Stimulated activated CD8-positive, alpha-beta memory T cell treated with anti-CD3 and anti-CD28 coated beads, Interleukin-4, amount 100 ng/mL, for 48 hours (primary cell): ENCODE measurements at regions not wholly inside any gene's neighbourhood (a gene's known extent, or its start where the extent isn't known, plus 50 kb on each side); places are given as distances from the start of the nearest gene placed in this dataset.

Source experiments
- DNase-seq: peaks from one replicate; pipeline ENCODE4 v3.0.0-alpha.2; 2020

GRCh38 chr1:8267307-8267706 is 50.6 kb upstream of the SLC45A1 start:
- DNase-seq = no peak

DNA sequence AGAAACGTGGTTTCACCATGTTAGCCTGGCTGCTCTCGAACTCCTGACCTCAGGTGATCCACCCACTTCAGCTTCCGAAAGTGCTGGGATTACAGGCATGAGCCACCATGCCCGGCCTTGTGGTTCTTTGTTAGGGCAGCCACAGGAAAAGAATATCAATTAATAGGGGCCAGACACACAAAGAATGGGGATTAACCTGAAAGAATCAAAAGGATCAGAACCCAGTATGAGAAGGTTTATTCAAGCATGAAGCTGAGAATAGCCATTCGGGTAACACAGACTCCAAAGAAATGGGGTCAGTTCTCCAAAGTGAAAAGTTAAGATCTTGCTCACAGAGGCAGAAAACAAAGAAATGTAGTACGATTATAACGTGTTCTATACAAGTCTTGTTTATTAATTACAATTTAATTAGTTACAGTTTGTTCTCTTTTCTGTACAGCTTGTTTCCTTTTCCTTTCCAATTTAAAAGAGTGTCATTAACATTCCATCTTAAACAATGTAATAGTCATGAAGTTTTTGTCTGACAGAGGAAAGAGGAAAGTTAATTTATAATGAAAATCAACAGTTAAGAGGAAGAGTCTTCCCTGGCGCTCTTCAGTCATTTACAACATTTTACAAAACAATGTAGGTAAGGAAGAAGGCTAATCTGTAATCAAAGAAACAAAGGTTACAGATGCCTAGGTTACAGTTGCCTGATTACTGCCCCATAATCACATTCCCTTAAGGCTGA is 51.3 kb upstream of the SLC45A1 start:
- no peak for DNase-seq

DNA sequence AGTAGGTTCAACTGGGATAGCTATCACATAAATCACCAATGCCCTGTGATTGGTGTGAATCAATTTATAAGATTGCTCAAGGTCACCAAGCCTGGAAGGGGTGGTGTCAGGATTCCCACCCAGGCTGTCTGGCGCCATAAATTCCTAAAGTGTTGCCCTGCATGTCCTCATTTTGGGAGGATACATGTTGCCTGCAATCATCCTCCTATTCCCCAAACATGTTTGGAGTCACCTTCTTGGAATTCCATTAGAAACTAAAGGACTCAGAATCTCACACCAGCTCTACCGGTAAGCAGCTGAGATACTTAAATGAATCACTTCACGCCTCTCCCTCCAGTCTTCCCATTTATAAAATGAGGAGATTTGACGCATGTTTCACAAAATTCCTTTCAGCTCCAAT is 54.1 kb upstream of the SLC45A1 start:
- no peak for DNase-seq

GRCh38 chr1:8261398-8261762 is 56.5 kb upstream of the SLC45A1 start:
- DNase-seq = no peak

DNA sequence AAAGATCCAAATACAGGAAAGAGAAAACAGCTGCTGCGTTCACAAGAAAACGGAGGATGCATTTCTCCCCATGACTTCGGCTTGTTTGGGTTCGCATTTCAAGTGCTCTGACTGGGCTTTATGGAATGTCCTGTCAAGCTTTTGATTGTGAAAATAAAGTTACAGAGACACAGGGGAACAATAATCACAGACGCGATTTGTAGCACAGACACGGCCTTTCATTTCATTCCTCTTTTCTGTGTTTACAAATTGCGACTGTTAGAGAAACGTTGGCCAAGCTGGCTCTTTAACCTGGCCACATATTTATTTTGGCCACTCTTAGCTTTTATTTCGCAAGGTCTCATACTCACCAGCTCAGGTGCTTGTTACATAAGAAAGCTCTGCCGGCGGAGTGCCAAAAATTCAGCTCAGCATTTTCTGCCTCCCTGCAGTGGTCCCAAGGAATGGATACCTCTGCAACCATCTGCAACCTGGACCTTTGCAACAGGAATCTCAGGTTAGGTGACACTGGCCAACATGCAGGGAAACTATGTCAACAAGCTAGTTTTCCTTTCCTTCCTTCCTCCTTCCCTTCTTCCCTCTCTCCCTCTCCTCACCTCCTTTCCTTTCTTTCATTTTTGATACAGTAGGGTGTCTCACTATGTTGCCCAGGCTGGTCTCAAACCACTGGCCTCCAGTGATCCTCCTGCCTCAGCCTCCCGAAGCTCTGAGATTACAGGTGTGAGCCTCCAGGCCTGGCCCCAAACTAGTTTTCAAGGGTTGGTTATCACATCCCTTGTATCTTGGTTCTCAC is 58.2 kb upstream of the SLC45A1 start:
- no peak for DNase-seq

DNA sequence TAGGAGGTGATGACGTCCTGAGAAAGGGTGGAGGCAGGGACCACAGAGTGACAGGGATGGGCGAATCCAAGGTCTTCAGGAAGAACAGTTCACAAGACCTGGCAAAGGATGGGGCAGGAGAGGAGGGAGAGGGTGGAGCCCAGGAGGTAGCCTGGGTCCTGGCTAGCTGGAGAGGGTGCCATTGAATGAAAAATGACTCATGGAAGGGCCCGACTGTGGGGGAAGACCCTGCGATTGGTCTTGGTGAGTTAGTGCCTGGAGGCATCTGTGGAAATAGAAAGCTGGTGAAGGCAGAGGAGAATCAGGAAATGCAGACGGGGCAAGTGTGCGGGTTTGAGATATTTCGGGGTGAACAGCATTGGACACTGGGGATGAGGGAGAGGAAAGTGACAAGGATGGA is 60.3 kb upstream of the SLC45A1 start:
- no peak for DNase-seq

DNA sequence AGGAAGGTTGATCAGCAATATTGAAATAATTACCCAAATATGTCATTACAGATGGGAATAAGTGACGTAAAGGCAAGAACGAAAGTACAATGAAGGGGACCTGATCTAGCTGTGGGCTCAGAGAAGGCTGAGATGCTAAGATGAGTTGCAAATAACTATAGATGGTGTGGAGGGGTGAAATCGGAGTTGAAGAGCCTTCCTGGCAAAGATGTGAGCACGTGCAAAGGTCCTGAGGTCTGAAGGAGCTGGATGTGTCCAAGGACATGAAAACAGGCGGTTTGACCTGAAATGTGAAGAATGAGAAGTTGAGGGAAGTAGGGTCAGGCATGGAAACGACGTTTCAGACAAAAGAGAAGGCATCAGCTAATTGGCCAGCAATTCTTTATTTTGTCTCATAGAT is 61.6 kb upstream of the SLC45A1 start:
- no peak for DNase-seq

DNA sequence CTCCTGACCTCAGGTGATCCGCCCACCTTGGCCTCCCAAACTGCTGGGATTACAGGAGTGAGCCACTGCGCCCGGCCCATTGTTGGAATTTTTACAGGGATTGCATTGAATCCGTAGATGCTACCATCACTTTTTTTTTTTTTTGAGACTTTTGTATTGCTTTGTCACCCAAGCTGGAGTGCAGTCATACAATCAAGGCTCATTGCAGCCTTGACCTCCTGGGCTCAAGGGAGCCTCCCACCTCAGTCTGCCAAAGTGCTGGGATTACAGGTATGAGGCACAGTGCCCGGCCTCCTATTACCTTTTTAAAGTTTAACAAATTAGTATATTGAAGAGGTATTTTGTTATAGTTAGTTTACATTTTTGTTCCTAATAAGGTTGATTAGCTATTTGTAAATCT is 62.2 kb upstream of the SLC45A1 start:
- DNase-seq = no peak

GRCh38 chr1:8252266-8252951 is 65.5 kb upstream of the SLC45A1 start:
- DNase-seq = no peak

DNA sequence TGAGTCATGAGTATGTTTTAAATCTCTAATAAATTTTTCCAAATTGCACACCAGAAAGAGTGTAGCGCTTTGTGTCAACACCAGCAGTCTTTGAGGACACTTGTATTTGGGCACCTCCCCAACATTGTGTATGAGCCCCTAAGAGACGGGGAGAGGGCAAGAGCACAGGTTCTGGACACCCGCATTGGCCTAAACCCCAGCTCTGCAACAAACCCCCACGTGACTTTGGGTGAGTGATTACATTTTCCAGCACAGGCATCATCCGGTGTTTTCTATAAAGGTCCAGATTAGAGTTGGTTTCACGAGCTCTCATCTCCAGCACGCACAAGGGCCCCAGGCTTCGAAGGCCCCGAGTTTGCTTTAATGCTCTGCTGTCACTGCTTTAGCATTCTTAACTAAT is 66.3 kb upstream of the SLC45A1 start:
- no peak for DNase-seq

DNA sequence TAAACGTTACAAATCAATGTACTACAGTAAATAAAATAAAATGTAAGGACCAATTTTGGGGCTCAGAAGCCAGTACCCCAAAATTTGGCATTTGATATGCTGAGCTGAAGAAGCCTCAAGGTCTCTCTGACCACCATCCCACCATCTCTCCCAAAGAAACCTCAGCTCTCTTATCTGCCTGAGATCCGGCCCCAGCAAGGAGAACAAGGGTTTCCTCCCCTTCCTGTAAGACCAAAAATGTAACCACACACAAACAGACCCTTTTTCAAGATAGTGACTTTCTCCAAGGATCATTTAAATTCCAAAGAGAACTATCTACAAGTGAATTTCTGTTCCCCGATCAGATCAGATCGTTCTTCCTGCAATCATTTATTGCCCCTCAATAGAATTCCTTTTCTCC is 68.1 kb upstream of the SLC45A1 start:
- DNase-seq = no peak

- DNase-seq = no peak
Measured at GRCh38 chr1:8247811-8248436, 70.0 kb upstream of the SLC45A1 start.

- no peak for DNase-seq
Measured at GRCh38 chr1:8244304-8244703, 73.6 kb upstream of the SLC45A1 start.

DNA sequence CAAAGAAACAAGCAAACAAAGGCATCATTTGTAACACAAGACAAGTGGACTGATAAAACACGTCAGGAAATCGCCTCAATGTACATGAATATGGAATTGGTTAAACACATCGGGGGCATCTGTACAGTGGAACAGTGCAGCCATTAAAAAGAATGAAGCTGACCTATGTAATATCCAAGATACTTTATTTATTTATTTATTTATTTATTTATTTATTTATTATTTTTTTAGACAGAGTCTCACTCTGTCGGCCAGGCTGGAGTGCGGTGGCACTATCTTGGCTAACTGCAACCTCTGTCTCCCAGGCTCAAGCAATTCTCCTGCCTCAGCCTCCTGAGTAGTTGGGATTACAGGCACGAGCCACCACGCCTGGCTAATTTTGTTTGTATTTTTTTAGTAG is 75.4 kb upstream of the SLC45A1 start:
- DNase-seq = no peak

DNA sequence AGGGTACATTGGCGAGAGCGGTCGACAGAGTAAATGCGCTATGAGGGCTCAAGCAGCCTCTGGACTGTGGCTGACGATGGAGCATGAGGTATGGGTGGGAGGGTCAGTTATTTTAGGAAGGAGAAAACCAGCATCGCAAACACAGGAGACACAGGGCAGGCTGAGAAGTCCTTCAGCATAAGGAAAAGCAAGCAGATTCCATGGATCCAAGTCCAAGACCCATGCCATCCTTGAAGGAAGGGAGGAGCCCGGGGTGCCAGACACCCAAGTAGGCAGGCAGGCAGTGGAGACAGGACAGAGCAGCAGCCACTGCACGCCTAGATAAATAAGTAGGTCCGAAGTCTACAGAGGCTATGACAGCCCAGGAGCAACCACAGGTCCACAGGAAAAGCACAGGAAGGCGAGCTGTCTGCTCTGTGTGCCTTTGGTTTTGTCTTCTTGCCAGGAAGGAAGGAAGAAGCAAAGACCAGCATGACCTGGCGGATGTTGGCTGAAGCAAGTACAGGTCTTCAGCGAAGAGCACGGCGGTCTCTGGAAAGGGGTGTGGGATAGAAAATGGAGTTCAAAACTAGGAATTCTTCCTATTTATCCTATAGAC is 76.4 kb upstream of the SLC45A1 start:
- no peak for DNase-seq

- DNase-seq = no peak
Measured at GRCh38 chr1:8239306-8240023, 78.4 kb upstream of the SLC45A1 start.

- DNase-seq = no peak
Measured at GRCh38 chr1:8239039-8239305, 78.9 kb upstream of the SLC45A1 start.

DNA sequence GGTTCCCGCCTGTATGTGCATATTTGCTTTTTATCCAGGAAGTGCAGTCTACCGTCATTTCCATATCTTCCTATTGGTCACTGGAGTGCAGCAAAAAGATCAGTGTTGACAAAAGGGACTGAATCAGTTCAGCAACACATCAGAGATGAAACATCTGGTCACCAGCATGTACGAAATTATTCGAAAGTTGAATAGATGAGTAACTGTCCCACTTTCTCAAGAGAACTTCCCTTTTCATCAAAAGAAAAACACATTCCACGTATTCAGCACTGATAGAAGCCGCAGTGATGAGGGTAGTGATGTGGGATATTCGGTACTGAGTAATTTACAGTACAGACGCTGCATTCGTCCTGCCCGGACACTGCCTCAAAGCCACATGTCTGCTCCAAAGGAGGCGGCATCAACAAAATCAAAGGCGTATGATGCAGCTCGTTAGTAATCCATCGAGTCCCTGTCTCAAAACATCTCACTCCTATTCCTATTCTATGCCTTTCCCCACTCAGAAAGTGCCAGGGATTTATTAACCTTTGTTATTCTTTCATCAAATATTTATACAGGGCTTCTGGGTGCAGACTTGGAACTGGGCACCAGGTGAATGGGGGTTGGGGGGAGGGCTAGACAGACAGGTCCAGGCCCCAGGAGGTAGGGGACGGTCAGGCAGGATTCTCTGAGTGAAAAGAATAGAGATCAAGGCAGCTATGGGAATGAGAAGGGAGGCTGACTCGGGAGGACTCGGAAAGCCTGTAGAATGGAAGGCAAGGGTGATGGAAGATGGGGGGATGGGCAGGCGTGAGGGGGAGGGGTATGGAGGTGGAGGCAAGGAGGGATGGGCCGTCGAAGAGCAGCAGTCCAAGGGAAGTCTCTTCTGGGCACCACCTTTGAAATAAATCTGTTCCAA is 79.5 kb upstream of the SLC45A1 start:
- DNase-seq = no peak

DNA sequence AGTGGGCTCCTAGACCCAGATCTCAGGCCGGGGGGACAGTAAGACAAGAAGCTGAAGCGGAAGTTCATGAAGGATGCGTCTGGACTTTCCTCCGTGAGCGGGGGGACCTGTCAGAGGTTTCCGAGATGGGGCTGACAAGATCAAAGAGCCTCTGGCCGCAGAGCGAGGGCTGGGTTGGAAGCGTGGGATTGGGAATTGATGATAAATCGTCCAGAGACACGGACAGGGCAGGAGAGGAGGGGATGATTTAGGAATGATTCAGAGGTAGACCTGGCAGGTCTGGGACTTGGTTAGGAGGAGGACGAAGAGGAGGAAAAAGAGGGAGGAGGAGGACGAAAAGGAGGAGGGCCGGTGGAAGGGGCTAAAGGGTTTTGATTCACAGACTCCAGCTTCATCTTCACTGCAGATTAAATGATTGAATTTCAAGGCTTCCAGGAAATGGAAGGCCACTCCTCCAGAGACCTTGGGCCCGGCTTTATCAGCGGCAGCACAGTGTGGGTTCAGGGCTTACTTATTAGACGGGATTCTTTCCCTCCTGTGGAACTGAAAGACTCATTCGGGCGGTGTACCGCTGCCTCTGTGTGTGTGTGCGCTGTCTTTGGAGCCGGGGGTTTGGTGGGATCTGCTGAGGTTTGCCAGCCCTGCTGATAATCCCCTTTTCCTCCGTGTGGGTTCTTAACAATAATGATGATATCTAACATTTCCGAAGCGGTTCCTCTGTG is 85.7 kb upstream of the SLC45A1 start:
- DNase-seq = no peak

DNA sequence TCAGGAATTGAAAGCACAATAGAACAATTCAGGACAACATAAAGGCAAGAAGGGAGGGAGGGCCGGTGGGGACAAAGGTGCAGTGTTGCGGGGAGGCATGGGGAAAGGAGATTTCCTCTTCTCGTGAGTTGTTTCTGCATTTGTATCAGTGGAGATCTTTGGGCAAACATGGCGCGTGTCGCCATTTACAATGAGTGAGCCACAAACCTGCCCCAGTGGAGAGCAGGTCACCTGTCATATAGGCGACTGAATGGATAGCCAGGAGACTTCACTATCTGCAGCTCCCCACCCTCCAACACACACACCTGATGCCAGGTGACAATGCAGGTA is 87.7 kb upstream of the SLC45A1 start:
- DNase-seq = no peak

DNA sequence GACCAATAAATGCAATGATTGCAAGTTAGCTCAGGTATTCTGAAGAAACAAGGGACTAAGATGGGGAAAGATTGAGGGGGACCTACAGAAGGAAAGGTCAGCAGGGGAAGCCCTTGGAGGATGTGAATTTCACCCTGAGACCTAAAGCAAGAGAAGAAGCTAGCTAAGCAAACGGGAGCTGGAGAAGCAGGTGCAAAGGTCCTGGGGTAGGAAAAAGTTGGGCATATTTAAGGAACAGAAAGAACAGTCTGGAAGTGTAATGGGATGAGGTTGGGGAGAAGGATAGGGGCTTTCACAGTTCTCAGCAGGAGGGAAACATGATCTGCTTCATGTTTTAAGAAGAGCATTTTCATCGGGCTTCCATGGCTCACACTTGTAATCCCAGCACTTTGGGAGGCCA is 89.7 kb upstream of the SLC45A1 start:
- DNase-seq = no peak
